ENCODE measurements at regions not wholly inside any gene's neighbourhood (a gene's known extent, or its start where the extent isn't known, plus 50 kb on each side); places are given as distances from the start of the nearest gene placed in this dataset.

DNA sequence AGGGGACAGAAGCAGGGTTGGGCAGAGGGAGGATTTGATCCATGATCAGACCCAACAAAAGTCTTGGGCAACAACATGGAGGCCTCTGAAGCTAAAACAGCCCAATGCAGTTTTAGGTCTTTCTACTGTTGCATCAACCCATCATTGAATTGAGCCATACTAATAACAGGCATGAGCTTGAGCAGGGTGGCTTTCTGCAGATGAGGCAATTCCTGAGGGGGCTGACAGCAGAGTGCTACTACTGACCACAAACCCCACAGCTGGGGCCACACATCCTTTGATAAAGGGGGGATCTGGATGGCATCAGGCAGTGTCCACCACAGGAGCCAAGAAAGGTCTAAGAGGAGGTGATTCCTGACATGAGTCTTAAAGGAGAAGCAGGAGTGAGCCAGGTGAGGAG lies 517.0 kb upstream of the PPP2R3A start:
- no peak overlapping the region for H3K4me3 ChIP-seq (ENCODE audit: low read depth, low read length)
- no peak for DNase-seq (ENCODE audit: low read depth)
- TF ChIP-seq CTCF (IDR thresholded peaks at IDR 0.05; ENCODE audit: low read depth, low read length, missing control alignments), result no peak

DNA sequence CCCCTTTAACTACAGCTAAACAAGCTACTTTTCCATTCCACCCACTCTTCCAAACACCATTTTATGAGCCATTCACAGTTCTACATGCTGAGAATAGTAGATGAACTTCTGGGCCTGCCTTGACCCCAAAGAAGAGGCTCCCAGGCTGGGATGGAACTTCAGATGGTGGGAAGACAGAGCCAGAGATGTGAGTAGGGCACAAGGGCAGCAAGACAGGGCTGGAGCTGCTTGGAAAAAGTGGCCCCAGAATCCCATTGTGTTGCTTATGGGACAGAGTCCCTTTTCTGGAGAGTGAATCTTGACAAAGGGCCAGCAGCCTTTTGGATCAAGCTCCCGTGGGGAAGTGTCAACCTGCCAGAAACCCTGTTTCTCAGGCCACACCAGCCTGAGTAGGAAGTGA lies 516.5 kb upstream of the PPP2R3A start:
- TF ChIP-seq CTCF (IDR thresholded peaks at IDR 0.05; ENCODE audit: low read depth, low read length, missing control alignments), result no peak
- DNase-seq (ENCODE audit: low read depth), result no peak
- H3K4me3 ChIP-seq (ENCODE audit: low read depth, low read length), result no peak overlapping the region

GRCh38 chr3:135451037-135451785 lies 514.3 kb upstream of the PPP2R3A start:
- TF ChIP-seq CTCF (IDR thresholded peaks at IDR 0.05; ENCODE audit: low read depth, low read length, missing control alignments), result no peak
- H3K4me3 ChIP-seq (ENCODE audit: low read depth, low read length), result no peak overlapping the region
- DNase-seq (ENCODE audit: low read depth), result no peak

GRCh38 chr3:135452881-135453280 lies 512.6 kb upstream of the PPP2R3A start:
- no peak for TF ChIP-seq CTCF (IDR thresholded peaks at IDR 0.05; ENCODE audit: low read depth, low read length, missing control alignments)
- DNase-seq (ENCODE audit: low read depth), result no peak
- H3K4me3 ChIP-seq (ENCODE audit: low read depth, low read length), result no peak overlapping the region

DNA sequence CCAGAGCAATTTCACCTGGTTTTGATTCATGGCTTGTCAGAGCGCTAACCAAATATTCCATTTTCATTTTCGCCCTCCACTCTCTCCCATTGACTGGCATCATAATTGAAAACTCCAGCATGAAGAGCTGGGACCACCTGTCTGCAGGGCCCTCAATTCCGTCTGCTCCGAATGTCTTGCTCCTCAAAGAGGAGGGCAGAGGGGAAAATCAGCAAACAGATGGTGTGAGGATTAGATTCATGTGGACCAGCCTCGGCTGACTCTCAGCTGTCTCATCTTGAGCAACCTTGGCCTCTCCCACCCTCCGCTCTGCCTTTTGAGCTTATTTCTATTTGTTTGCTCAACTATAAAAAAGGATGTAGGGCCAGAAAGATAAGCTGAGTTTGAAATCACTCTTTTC lies 512.2 kb upstream of the PPP2R3A start:
- TF ChIP-seq CTCF (IDR thresholded peaks at IDR 0.05; ENCODE audit: low read depth, low read length, missing control alignments), result no peak
- H3K4me3 ChIP-seq (ENCODE audit: low read depth, low read length), result no peak overlapping the region
- no peak for DNase-seq (ENCODE audit: low read depth)

- no peak for TF ChIP-seq CTCF (IDR thresholded peaks at IDR 0.05; ENCODE audit: low read depth, low read length, missing control alignments)
- no peak overlapping the region for H3K4me3 ChIP-seq (ENCODE audit: low read depth, low read length)
Observed at GRCh38 chr3:135454890-135455289, 510.6 kb upstream of the PPP2R3A start.

More at GRCh38 chr3:135454890-135455289, 510.6 kb upstream of the PPP2R3A start:
- no peak for DNase-seq (ENCODE audit: low read depth)
